GM19324 (cell line): ENCODE measurements at regions not wholly inside any gene's neighbourhood (a gene's known extent, or its start where the extent isn't known, plus 50 kb on each side); places are given as distances from the start of the nearest gene placed in this dataset.
A peak's percentile ranks its signal among the peaks of the same experiment; 100 is the strongest.

Experiments used
- ATAC-seq: cut with Tn5 transposase; IDR thresholded peaks from one replicate; pipeline ENCODE4 v1.9.1; 2021; ENCODE audit warnings: mild to moderate bottlenecking, moderate library complexity; ENCODE audit not compliant: unreplicated experiment, low FRiP score

DNA sequence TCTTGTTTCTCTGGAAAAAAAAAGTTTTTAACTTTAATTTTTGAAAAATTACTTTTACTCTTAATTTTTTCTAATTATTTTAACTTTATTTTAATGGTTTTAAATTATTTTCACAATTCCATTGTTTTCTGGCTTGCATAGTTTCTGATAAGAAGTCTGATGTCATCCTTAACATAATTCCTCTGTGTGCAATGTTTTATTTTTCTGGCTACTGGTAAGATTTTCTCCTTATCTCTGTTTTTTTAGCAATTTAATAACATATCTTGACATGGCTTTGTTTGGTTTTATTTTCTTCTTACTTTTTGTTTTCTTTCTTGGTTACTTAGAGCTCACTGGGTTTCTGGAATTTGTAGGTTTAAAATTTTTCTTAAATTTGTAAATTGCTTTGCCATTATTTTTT lies 114.8 kb downstream of the TBXT start:
- ATAC-seq: no peak

GRCh38 chr6:166050559-166050958 lies 117.1 kb downstream of the TBXT start:
- ATAC-seq: no peak

DNA sequence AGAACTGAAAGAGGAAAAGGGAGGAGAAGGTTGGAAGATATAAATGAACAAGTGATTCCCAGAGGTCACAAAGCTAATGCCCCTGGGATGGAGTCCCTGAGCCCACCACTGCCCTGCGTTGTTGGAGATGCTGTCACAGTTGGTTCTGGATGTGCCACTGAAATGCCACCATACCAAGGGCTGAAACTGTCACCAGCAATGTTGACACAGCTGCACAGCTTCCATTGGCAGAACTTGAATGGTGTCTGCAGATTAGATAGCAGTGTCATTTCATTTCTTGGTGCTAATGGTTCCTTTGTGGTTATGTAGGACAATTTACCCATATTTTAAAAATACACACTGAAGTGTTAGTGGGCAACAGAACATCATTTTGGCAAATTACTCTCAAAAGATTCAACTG lies 120.7 kb downstream of the TBXT start:
- ATAC-seq: no peak

DNA sequence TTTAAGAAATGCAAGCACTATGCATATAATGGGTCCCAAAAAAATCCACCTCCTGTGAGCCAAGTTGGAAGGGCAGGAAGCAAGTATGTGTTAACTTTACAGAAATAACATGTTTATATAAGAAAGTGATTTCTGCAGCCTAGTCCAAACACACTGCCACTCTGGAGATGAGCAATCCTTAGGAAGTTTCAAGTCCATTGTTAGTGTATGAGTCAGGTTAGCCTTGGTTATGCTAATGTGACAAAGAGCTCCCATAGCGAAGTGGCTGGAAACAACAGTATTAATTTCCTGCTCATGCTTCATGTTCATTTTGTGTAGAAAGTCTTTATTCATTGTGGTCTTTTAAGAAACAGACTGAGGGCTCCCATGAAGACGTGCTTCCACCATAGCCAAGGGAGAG lies 121.4 kb downstream of the TBXT start:
- ATAC-seq: no peak

DNA sequence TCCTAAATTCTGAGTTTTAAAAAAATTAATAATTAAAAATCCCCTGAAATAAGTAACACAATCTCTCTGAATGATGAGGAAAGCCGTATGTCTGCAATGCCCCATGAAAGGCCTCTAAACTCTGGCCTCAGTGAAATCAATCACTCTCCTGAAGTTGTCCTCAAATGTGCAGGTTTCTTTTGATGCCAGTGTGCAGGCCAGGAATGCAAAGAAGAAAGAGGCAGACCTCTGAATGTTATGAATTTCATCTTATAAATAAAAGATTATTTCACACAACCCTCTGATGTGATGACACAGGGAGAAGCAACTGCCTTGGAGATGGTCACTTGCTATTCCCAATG lies 121.8 kb downstream of the TBXT start:
- no peak for ATAC-seq

- ATAC-seq: no peak
Observed at GRCh38 chr6:166045173-166045859, 122.3 kb downstream of the TBXT start.

GRCh38 chr6:166041277-166041676 lies 126.4 kb downstream of the TBXT start:
- no peak for ATAC-seq

DNA sequence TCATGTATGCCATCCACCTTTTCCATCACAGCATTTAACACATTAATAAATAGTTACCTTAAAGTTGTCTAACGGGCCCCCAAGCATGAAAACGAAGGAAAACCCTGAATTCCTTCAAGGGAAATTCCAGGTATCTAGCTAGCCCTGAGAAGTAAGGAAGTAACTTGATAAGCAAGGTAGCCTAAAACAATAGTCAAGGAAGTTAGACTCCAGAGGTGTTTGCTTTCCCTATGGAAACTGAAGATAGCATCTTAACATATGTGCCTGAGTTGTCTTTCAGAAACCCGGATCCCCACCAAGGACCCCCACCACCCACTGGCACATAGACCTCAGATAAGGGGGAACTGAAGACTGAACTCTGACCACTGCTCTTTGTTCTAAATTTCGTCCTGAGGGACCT lies 127.4 kb downstream of the TBXT start:
- no peak for ATAC-seq

DNA sequence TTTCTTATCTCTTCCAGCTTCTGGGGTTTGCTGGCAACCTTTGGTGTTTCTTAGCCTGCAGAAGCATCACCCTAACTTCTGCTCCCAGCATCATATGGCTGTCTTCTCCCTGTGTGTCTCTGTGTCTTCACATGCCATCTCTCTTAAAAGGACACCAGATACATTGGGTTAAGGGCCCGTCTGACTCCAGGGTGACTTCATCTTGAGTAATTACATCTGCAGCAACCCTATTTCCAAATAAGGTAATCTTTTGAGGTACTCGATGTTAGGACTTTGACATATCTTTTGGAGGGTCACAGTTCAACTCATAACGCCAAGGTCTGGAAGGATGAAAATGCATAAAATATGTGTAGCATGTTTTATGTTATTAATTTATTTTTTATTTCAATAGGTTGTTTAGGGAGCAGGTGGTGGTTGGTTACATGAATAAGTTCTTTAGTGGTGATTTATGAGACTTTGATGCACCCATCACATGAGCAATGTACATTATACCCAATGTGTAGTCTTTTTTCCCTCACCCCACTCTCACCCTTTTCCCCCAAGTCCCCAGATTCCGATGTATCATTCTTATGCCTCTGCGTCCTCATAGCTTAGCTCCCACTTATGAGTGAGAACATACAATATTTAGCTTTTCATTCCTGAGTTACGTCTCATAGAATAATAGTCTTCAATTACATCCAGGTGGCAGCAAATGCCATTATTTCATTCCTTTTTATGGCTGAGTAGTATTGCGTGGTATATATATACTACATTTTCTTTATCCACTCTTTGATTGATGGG lies 131.1 kb downstream of the TBXT start:
- no peak for ATAC-seq

DNA sequence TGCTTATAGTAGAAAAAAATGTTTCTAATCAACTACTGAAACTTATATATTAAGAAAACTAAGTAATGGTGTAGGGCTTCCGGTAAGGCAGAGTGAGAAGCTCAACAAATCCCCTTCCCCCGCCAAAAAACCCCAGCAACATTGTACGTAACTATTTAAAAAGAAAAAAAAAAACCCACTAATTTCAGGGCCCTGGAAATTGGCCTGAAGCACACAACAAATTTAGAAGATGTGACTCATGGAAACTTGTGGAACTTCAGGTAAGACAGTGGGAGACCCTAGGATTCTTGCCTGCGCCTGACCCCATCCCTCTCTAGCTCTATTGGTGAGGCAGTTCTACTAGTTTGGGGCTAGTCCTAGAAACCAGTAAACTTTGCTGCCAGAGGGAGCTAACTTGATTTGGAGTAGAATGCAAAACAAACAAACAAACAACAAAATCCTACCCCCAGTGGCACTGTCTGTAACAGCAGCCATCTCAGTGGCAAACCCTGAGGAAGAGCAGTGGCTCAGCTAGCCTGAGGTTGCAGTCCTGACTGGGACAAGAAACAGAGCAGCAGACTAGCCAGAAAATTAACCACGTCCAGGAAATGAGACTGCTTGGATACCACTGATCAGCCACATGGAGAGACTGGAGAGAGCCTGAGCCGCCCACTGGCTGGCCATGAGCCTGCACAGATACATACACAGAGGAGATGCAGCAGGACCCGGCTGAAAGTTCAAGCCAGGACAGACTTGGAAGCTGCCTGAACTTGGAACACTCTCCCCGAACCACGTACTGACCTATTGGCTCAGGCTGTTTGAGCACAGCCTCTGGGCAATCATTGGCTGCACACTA lies 135.1 kb downstream of the TBXT start:
- ATAC-seq: peak; percentile 48

DNA sequence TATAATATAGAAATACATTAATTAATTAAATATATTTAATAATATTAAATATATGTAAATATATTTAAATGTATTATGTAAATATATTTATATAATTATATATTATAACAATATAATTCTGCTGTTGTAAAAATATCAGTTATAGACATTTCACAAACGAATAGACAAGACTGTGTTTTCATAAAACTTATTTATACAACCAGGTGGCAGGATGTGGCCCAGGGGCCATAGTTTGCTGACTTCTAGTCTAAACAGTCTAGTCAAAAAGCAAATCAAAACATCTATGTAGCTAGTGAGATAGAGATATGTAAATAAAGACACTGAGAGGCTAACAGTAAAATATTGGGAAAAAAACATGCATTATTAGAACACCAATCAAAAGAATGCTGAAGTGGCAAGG lies 136.4 kb downstream of the TBXT start:
- ATAC-seq: no peak

GRCh38 chr6:166029506-166029905 lies 138.1 kb downstream of the TBXT start:
- no peak for ATAC-seq

GRCh38 chr6:166027761-166028160 lies 139.9 kb downstream of the TBXT start:
- ATAC-seq: no peak

- ATAC-seq: no peak
Observed at GRCh38 chr6:166026586-166027126, 141.0 kb downstream of the TBXT start.

DNA sequence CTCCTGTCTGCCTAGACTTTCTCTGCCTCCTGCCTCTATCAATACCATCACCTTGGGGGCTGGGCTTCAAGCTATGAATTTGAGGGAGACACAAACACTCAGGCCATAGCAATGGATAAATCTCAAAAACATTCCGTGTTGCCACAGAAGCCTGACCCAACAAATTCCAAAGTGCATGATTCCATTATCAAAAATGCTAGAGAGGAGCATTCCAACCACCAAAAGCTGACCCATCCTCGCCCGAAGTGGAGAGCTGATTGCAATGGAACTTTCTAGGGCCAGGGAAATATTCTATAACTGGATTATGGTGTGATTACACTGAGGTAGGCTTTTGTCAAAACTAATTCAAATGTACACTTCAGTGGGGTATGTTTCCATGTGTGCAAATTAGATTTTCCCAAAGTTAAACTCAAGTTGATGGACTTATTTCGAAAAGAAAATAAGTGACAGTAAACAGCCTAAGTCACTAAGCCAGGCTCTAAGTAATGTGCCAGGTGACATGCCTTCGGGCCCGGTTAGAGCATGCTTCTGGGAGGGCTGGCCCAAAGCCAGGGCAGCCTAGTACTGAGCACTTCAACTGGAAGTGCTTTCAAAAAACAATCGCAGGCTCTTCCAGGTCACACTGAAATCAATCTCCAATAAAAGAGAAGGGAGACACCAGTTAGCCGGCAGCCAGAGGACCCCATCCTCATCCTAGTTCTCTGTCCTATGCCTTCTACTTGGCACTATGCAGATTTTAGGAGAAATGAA lies 142.3 kb downstream of the TBXT start:
- ATAC-seq: no peak

DNA sequence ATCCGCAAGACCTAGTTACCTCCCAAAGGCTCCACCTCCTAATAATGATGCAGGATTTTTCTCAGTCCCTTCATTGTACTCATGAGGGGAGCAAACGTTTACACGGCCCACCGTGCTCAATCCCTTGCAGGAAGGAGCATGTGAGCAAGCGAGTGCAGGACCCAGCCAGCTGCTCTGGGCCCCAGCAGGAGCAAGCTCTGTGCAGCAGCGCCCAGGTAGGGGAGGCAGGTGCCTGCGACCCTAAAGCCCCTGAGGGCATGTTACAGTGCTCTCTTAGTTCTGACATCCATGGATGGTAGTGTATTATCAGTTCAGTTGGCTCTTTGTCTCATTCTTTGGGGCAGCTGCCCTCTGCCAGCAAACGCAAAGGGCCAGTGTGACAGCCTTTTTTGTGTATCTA lies 143.4 kb downstream of the TBXT start:
- no peak for ATAC-seq

- no peak for ATAC-seq
Observed at GRCh38 chr6:166023273-166023989, 144.2 kb downstream of the TBXT start.

DNA sequence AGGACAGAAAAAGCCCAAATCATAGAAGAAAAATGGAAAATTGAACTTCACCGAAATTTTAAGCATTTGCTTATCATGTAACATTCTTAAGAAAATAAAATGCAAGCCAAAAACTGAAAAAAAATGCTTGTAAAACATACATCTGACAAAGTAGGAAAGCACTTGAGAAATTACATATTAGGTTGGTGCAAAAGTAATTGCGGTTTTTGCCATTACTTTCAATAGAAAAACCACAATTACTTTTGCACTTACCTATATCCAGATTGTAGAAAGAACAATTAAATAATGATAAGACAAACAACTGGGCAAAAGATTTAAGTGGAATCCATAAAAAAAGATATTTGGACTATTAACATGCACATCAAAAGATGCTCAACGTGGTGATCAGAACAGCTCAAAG lies 146.2 kb downstream of the TBXT start:
- no peak for ATAC-seq

DNA sequence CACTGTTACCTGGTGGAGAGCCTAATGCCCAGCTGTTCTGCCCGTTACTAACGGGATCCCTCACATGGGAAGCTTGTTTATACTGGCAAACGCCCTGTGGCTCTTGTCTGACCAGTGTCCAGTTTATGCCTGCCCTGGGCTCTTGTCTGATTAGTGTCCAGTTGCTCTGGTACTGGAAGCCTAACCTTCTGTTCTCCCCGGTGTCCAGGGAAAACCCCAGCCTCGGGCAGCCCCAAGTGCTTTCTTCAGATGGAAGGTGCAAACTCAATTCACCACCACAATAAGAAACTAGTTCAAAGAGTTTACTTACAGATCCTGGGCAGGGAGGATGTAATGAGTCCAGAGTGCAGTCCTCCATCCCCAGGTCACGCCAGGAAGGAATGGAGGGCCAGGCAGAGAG lies 148.4 kb downstream of the TBXT start:
- no peak for ATAC-seq
